ENCODE measurements at regions not wholly inside any gene's neighbourhood (a gene's known extent, or its start where the extent isn't known, plus 50 kb on each side); places are given as distances from the start of the nearest gene placed in this dataset.

GRCh38 chr10:44171765-44172164, 213.1 kb downstream of the CXCL12 start:
- no peak for TF ChIP-seq POLR2A (IDR thresholded peaks at IDR 0.05)
- no peak for TF ChIP-seq CTCF (IDR thresholded peaks at IDR 0.05)
